ENCODE measurements at regions not wholly inside any gene's neighbourhood (a gene's known extent, or its start where the extent isn't known, plus 50 kb on each side); places are given as distances from the start of the nearest gene placed in this dataset.
"Not testable (repeated sequence)": the region's sequence is repeated elsewhere in the genome, so short reads cannot be mapped to it uniquely, and the experiment has no call there.

GRCh38 chr14:83053022-83053710 lies 1519.5 kb upstream of the SEL1L start:
- H3K27ac Mint-ChIP-seq, result no peak overlapping the region
- H3K9me3 Mint-ChIP-seq, result peaks cover 10 to 31% (median 31%) of the 10 kb centered on the region in 3 donors
- WGBS (ENCODE audit: insufficient coverage), result no CpG with 5 or more reads among the region's 1 CpG
- no peaks in the 10 kb centered on the region for H3K4me1 Mint-ChIP-seq
- Histone ChIP-seq H3K9me3 (no peaks in the 10 kb centered on the region), H3K27ac (ENCODE audit: low read length) (no peak overlapping the region), H3K4me1 (ENCODE audit: control insufficient read depth in 1 of 2, extremely low read depth in 1 of 2, insufficient read depth in 2 of 2, low read length in 2 of 2) (no peaks in the 10 kb centered on the region), H3K36me3 (ENCODE audit: control insufficient read depth in 2 of 2, extremely low read depth in 1 of 2, insufficient read depth in 1 of 2, low read length in 1 of 2) (no peaks in the 10 kb centered on the region), H3K27me3 (replicated peaks in 1 of 2; ENCODE audit: control insufficient read depth in 2 of 2, extremely low read depth in 1 of 2, insufficient read depth in 2 of 2, low read length in 1 of 2) (no peaks in the 10 kb centered on the region), H3K4me3 (ENCODE audit: control insufficient read depth in 1 of 2, extremely low read depth in 1 of 2, low read length in 1 of 2) (no peak overlapping the region)
- no peaks in the 10 kb centered on the region for H3K36me3 Mint-ChIP-seq
- ChIA-PET POLR2A (no interaction called here), CTCF (no interaction called here)
- H3K4me3 Mint-ChIP-seq, result no peak overlapping the region
- ATAC-seq (replicated peaks in 1 of 4), result no peak
- H3K27me3 Mint-ChIP-seq, result no peaks in the 10 kb centered on the region
- no peak for DNase-seq

GRCh38 chr14:83058068-83058467 lies 1524.4 kb upstream of the SEL1L start:
- no peaks in the 10 kb centered on the region for H3K27me3 Mint-ChIP-seq

GRCh38 chr14:83071888-83072501 lies 1538.3 kb upstream of the SEL1L start:
- Histone ChIP-seq H3K4me1 (ENCODE audit: control insufficient read depth in 1 of 2, extremely low read depth in 1 of 2, insufficient read depth in 2 of 2, low read length in 2 of 2) (no peaks in the 10 kb centered on the region), H3K4me3 (ENCODE audit: control insufficient read depth in 1 of 2, extremely low read depth in 1 of 2, low read length in 1 of 2) (no peak overlapping the region), H3K27ac (ENCODE audit: low read length) (no peak overlapping the region), H3K36me3 (ENCODE audit: control insufficient read depth in 2 of 2, extremely low read depth in 1 of 2, insufficient read depth in 1 of 2, low read length in 1 of 2) (no peaks in the 10 kb centered on the region), H3K9me3 (no peaks in the 10 kb centered on the region), H3K27me3 (replicated peaks in 1 of 2; ENCODE audit: control insufficient read depth in 2 of 2, extremely low read depth in 1 of 2, insufficient read depth in 2 of 2, low read length in 1 of 2) (no peaks in the 10 kb centered on the region)
- Mint-ChIP-seq H3K4me1 (no peaks in the 10 kb centered on the region), H3K27me3 (no peaks in the 10 kb centered on the region), H3K4me3 (no peak overlapping the region), H3K27ac (no peak overlapping the region), H3K9me3 (peaks cover 21 to 28% (median 25%) of the 10 kb centered on the region in 3 donors), H3K36me3 (no peaks in the 10 kb centered on the region)
- no peak for DNase-seq
- CTCF ChIA-PET, result interaction anchor here in 1 of 2 donors (1.1 kb wide), 1 partner anchor 28 kb away, joined by 4 read pairs; no protein-coding TSS in a partner anchor
- ATAC-seq (replicated peaks in 1 of 4), result no peak
- no CpG with 5 or more reads among the region's 5 CpGs for WGBS (ENCODE audit: insufficient coverage)
- POLR2A ChIA-PET, result no interaction called here

More at GRCh38 chr14:83058068-83058467, 1524.4 kb upstream of the SEL1L start:
- no peaks in the 10 kb centered on the region for H3K4me1 Mint-ChIP-seq
- DNase-seq (no peak), ATAC-seq (replicated peaks in 1 of 4) (no peak)
- H3K4me3 ChIP-seq (ENCODE audit: control insufficient read depth in 1 of 2, extremely low read depth in 1 of 2, low read length in 1 of 2), result no peak overlapping the region
- H3K27me3 ChIP-seq (replicated peaks in 1 of 2; ENCODE audit: control insufficient read depth in 2 of 2, extremely low read depth in 1 of 2, insufficient read depth in 2 of 2, low read length in 1 of 2), result no peaks in the 10 kb centered on the region
- no peaks in the 10 kb centered on the region for H3K4me1 ChIP-seq (ENCODE audit: control insufficient read depth in 1 of 2, extremely low read depth in 1 of 2, insufficient read depth in 2 of 2, low read length in 2 of 2)
- ChIA-PET POLR2A (interaction anchor here in 1 of 2 donors (0.6 kb wide), 1 partner anchor 512 kb away, joined by 3 read pairs; no protein-coding TSS in a partner anchor), CTCF (no interaction called here)
- H3K4me3 Mint-ChIP-seq, result no peak overlapping the region
- peaks cover 13 to 26% (median 24%) of the 10 kb centered on the region in 3 donors for H3K9me3 Mint-ChIP-seq
- no peaks in the 10 kb centered on the region for H3K9me3 ChIP-seq
- 75% methylated on average over 1 of the region's 1 CpG for WGBS (ENCODE audit: insufficient coverage)
- H3K36me3 ChIP-seq (ENCODE audit: control insufficient read depth in 2 of 2, extremely low read depth in 1 of 2, insufficient read depth in 1 of 2, low read length in 1 of 2), result no peaks in the 10 kb centered on the region
- H3K36me3 Mint-ChIP-seq, result no peaks in the 10 kb centered on the region
- H3K27ac ChIP-seq (ENCODE audit: low read length), result no peak overlapping the region
- no peak overlapping the region for H3K27ac Mint-ChIP-seq

GRCh38 chr14:83085136-83085535 lies 1551.5 kb upstream of the SEL1L start:
- H3K27me3 ChIP-seq (replicated peaks in 1 of 2; ENCODE audit: control insufficient read depth in 2 of 2, extremely low read depth in 1 of 2, insufficient read depth in 2 of 2, low read length in 1 of 2), result no peaks in the 10 kb centered on the region
- DNase-seq, result no peak
- Mint-ChIP-seq H3K4me3 (no peak overlapping the region), H3K27ac (no peak overlapping the region), H3K36me3 (no peaks in the 10 kb centered on the region), H3K9me3 (peaks cover 0 to 19% (median 11%) of the 10 kb centered on the region in 3 donors), H3K4me1 (no peaks in the 10 kb centered on the region), H3K27me3 (no peaks in the 10 kb centered on the region)
- H3K9me3 ChIP-seq, result no peaks in the 10 kb centered on the region
- no peak overlapping the region for H3K4me3 ChIP-seq (ENCODE audit: control insufficient read depth in 1 of 2, extremely low read depth in 1 of 2, low read length in 1 of 2)
- POLR2A ChIA-PET, result no interaction called here
- H3K27ac ChIP-seq (ENCODE audit: low read length), result no peak overlapping the region
- 11% methylated on average over 4 of the region's 4 CpGs for WGBS (ENCODE audit: insufficient coverage)
- no peaks in the 10 kb centered on the region for H3K4me1 ChIP-seq (ENCODE audit: control insufficient read depth in 1 of 2, extremely low read depth in 1 of 2, insufficient read depth in 2 of 2, low read length in 2 of 2)
- no peaks in the 10 kb centered on the region for H3K36me3 ChIP-seq (ENCODE audit: control insufficient read depth in 2 of 2, extremely low read depth in 1 of 2, insufficient read depth in 1 of 2, low read length in 1 of 2)
- CTCF ChIA-PET, result no interaction called here
- no peak for ATAC-seq (replicated peaks in 1 of 4)

- no peak overlapping the region for H3K4me3 Mint-ChIP-seq
- Histone ChIP-seq H3K9me3 (no peaks in the 10 kb centered on the region), H3K27ac (ENCODE audit: low read length) (no peak overlapping the region), H3K4me1 (ENCODE audit: control insufficient read depth in 1 of 2, extremely low read depth in 1 of 2, insufficient read depth in 2 of 2, low read length in 2 of 2) (no peaks in the 10 kb centered on the region), H3K36me3 (ENCODE audit: control insufficient read depth in 2 of 2, extremely low read depth in 1 of 2, insufficient read depth in 1 of 2, low read length in 1 of 2) (no peaks in the 10 kb centered on the region), H3K27me3 (replicated peaks in 1 of 2; ENCODE audit: control insufficient read depth in 2 of 2, extremely low read depth in 1 of 2, insufficient read depth in 2 of 2, low read length in 1 of 2) (no peaks in the 10 kb centered on the region), H3K4me3 (ENCODE audit: control insufficient read depth in 1 of 2, extremely low read depth in 1 of 2, low read length in 1 of 2) (no peak overlapping the region)
- no peak overlapping the region for H3K27ac Mint-ChIP-seq
- H3K4me1 Mint-ChIP-seq, result no peaks in the 10 kb centered on the region
- CTCF ChIA-PET, result no interaction called here
- POLR2A ChIA-PET, result no interaction called here
- peaks cover 3 to 19% (median 12%) of the 10 kb centered on the region in 3 donors for H3K9me3 Mint-ChIP-seq
- 67% methylated on average over 1 of the region's 1 CpG for whole genome bisulfite sequencing (ENCODE audit: insufficient coverage)
- H3K36me3 Mint-ChIP-seq, result no peaks in the 10 kb centered on the region
- H3K27me3 Mint-ChIP-seq, result no peaks in the 10 kb centered on the region
- ATAC-seq (replicated peaks in 1 of 4) (no peak), DNase-seq (no peak)
Measured at GRCh38 chr14:83085725-83086124, 1552.1 kb upstream of the SEL1L start.

GRCh38 chr14:83091991-83092956 lies 1558.6 kb upstream of the SEL1L start:
- 83% methylated on average over 23 of the region's 47 CpGs for WGBS (ENCODE audit: insufficient coverage)
- H3K27ac ChIP-seq (ENCODE audit: low read length); H3K4me1 Mint-ChIP-seq; H3K4me3 Mint-ChIP-seq; H3K27me3 Mint-ChIP-seq; H3K27ac Mint-ChIP-seq; H3K4me3 ChIP-seq (ENCODE audit: control insufficient read depth in 1 of 2, extremely low read depth in 1 of 2, low read length in 1 of 2); POLR2A ChIA-PET; H3K27me3 ChIP-seq (replicated peaks in 1 of 2; ENCODE audit: control insufficient read depth in 2 of 2, extremely low read depth in 1 of 2, insufficient read depth in 2 of 2, low read length in 1 of 2); H3K36me3 ChIP-seq (ENCODE audit: control insufficient read depth in 2 of 2, extremely low read depth in 1 of 2, insufficient read depth in 1 of 2, low read length in 1 of 2); DNase-seq; CTCF ChIA-PET; H3K36me3 Mint-ChIP-seq; ATAC-seq (replicated peaks in 1 of 4); H3K4me1 ChIP-seq (ENCODE audit: control insufficient read depth in 1 of 2, extremely low read depth in 1 of 2, insufficient read depth in 2 of 2, low read length in 2 of 2); H3K9me3 ChIP-seq: not testable (repeated sequence)
- peaks cover 8 to 16% (median 15%) of the 10 kb centered on the region in 3 donors for H3K9me3 Mint-ChIP-seq
